NCI-H1105 treated with DMSO at 0.1 percent for 48 hours (cell line): ENCODE measurements at regions not wholly inside any gene's neighbourhood (a gene's known extent, or its start where the extent isn't known, plus 50 kb on each side); places are given as distances from the start of the nearest gene placed in this dataset.
A peak's percentile ranks its signal among the peaks of the same experiment; 100 is the strongest.
"Not testable (repeated sequence)": the region's sequence is repeated elsewhere in the genome, so short reads cannot be mapped to it uniquely, and the experiment has no call there.

Experiments
- DNase-seq: peaks from one replicate; lab custom pipeline; 2025; lab: John Stamatoyannopoulos, UW

DNA sequence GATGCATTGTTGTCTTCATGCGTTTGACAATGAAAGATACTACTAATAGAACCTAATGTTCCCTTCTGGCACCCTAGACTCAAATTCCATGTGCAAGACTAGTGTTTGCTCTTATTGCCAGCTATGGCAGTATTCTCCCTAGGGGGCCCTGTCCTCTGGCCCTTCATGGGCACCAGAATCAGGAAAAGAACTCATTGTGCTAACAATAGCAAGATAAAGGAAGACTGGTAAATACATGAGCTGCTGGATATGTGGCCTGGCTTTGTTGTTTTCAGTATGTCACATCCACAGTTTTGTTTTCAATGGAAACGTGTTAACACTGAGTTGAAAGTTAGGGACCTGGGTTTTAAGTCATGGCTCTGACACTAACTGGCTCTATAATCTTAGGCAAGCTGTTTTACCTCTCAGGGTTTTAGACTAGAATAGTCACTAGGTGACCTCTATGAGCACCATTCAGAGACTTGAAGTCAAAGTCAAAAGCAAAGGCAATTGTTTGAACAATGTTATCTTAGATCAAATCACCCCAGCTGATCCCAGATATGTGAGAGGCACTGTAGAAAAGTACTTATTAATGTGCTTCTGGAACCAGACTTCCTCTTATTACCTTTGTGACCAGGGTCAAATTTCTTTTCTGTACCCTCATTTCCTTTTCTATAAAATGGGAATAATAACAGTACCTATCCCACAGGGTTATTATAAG is 253.7 kb upstream of the DIAPH2 start:
- DNase-seq: no peak

DNA sequence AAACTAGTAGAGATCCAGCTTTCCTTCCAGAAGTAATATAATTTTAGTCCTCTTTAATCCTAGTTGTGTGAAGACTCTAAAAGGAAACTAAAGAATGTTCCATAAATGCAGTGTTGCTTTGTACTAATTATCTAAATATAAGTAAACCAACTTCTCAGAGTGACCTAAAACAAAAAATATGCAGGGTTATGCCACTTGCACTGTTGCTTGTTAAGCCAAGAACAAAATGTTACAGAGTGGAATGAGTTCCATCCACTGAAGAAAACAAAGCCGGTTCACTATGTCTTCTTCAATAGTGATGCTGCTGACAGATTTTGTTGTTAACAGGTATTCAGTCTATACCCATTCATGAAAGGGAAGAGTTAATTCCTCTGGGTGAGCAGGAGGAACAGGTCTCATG is 252.0 kb upstream of the DIAPH2 start:
- DNase-seq: no peak

- DNase-seq: peak; percentile 23
Measured at GRCh38 chrX:96433409-96434077, 251.1 kb upstream of the DIAPH2 start.

DNA sequence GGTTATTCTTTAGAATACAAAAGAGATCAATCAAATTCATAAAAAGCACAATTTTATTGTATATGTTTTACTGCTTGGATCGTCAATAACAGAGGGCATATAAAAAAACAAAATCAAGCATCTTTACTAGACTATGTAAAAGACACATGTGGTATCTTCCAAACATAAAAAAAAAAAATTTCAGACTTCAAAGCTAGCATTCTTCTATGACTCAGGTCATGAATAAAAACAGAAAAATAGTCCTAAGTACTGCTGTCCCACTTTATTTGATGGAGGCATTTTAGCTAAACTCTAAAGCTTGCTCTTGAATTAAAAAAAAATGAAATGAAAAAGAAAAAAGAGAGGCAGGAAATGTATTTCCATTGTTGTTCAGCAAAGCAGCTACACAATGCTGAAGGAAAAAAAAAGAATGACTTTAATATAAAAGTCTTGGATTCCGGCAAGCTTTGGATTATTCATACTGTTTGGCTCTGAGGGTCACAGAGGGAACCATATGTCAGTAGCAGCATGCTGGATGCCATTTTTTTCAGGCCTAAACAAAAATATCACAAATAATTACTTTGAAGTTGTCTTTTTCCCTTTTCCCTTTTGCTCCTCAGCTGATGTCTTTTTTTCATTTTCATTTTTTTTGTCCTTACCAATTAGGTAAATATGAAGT is 249.1 kb upstream of the DIAPH2 start:
- no peak for DNase-seq

GRCh38 chrX:96436105-96436504 is 248.5 kb upstream of the DIAPH2 start:
- DNase-seq: no peak

GRCh38 chrX:96438803-96439202 is 245.8 kb upstream of the DIAPH2 start:
- DNase-seq: no peak

- DNase-seq: no peak
Measured at GRCh38 chrX:96440941-96441340, 243.7 kb upstream of the DIAPH2 start.

GRCh38 chrX:96445531-96446065 is 239.0 kb upstream of the DIAPH2 start:
- DNase-seq: no peak

DNA sequence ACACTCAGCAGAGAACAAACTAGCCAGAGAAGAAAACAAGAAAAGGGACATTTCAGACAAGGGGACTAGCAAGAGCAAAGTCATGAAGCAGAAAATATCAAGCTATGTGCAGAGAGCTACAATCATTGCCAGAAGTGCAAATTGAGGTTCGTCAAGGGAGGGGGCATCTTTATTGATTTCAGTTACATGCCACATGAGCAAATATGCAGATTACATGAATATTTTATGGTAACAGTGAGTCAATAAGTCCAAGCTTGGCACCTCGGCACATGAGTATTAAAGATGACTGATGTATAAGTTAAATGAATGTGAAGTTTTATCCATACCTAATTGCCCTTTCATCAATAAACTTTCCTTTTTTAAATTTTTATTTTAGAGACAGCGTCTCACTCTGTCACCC is 238.1 kb upstream of the DIAPH2 start:
- DNase-seq: no peak

- no peak for DNase-seq
Measured at GRCh38 chrX:96447161-96447560, 237.5 kb upstream of the DIAPH2 start.

GRCh38 chrX:96449191-96449590 is 235.5 kb upstream of the DIAPH2 start:
- no peak for DNase-seq

DNA sequence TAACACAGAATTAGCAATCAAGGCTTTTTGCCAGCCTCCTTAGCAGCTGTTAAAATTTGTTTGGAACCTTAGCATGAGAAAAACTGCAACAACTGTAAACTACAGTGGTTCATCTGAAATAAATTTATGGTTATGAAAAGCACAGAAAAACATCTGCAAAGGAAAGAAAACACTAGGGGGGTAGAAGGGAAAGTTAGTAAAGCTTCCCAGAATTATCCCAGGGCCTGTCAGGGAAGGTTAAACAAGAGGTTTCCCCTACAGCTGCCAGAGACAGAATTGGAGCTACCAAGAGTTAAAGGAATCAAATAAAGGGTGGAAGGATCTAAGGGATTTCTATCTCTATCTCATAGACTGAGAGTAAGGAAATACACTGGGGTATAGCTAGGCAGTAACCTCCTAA is 234.7 kb upstream of the DIAPH2 start:
- DNase-seq: no peak

- DNase-seq: no peak
Measured at GRCh38 chrX:96453139-96453538, 231.5 kb upstream of the DIAPH2 start.

DNA sequence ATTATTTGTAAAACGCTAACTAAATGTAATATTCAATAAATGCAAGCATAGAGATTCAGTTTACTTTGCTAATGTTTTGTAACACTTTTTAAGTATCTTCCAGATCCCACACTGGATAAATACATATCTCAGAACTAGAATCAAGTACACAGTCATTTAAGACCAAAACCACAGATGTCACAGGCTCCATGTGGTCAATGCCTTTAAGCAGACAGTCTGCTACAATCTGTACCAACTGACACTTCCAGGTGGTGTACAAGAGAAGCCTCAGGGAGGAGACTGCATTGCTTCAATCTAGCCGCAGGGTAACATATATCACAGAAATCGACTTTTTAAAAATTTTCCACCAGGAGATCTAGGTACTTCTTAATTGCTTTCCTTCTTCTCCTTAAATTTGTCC is 229.6 kb upstream of the DIAPH2 start:
- DNase-seq: no peak

DNA sequence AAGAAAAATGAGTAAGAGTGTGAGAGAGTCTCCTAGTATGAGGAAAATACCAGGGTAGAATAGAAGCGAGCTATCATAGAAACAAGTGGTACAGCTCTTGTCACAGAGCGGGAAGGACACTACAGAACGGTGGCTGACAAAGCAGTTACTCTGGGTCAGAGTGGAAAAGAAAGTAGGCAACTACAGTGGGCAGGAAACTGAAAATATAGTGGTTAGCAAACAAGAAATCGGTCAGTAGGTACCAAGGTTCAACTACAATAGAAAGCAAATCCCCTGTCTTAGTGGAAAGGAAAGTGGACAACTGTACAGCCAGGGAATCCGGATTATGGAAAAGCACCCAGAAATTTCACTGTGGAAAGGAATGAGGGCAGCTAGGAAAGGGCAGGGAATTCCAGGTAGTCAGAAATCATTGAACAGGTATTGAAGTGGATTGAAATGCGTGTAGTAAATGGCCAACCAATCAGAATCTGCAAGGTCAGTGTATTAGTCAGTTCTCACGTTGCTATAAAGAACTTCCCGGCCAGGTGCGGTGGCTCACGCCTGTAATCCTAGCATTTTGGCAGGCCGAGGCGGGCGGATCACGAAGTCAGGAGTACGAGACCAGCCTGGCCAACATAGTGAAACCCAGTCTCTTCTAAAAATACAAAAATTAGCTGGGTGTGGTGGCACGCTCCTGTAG is 219.6 kb upstream of the DIAPH2 start:
- no peak for DNase-seq

GRCh38 chrX:96474029-96474740 is 210.5 kb upstream of the DIAPH2 start:
- DNase-seq: no peak

- DNase-seq: no peak
Measured at GRCh38 chrX:96474741-96475125, 209.9 kb upstream of the DIAPH2 start.

GRCh38 chrX:96480081-96480480 is 204.6 kb upstream of the DIAPH2 start:
- no peak for DNase-seq

DNA sequence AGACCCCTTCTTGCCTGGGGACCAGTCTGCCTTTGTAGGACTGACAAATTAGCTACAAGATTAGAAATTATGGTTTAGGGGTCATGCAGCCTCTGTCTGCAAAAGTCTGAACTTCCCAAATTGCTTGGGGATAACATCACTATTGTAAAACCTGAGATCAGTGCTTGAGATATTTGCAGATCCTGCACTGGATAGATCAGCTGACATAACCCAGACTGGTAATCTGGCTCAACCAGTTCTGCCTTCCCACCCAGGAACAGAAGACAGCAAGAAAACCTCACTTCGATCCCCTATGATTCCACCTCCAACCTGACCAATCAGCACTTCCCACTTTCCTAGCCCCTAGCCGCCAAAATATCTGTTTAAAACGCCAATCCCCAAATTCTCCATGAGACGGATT is 202.8 kb upstream of the DIAPH2 start:
- no peak for DNase-seq

DNA sequence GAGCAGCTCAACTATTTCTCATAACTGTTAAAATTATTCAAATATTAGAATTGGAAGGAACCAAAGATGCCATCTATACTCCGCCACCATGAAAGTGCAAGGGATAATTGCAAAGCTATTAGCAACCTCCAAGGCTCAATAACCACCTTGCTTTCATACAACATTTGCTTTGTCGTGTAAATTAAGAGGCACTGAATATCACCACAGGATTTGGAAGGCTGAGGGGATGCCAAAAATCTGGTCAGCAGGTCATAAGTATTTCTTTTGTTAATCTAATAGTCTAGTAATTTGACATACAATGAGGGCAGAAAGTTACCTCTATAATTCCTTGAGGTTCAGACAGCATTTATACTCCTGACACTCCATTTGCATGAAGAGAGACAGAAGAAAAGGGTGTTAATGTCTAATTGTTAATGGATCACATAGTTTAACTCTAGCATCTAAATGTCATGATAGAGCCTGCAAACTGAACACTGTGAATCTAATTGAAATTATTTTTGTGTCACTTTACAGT is 200.9 kb upstream of the DIAPH2 start:
- DNase-seq: no peak

GRCh38 chrX:96486687-96487086 is 198.0 kb upstream of the DIAPH2 start:
- not testable (repeated sequence) for DNase-seq

DNA sequence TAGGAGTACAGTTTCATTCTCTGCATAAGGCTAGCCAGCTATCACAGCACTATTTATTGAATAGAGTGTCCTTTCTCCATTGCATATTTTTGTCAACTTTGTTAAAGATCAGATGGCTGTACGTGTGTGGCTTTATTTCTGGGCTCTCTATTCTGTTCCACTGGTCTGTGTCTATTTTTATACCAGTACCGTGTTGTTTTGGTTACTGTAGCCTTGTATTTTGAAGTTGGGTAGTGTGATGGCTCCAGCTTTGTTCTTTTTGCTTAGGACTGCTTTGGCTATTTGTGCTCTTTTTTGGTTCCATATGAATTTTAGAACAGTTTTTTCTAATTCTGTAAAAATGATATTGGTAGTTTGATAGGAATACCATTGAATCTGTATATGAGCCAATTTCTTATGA is 182.1 kb upstream of the DIAPH2 start:
- DNase-seq: no peak
